ENCODE measurements at regions not wholly inside any gene's neighbourhood (a gene's known extent, or its start where the extent isn't known, plus 50 kb on each side); places are given as distances from the start of the nearest gene placed in this dataset.
A peak's percentile ranks its signal among the peaks of the same experiment; 100 is the strongest.
"Not testable (repeated sequence)": the region's sequence is repeated elsewhere in the genome, so short reads cannot be mapped to it uniquely, and the experiment has no call there.

- Mint-ChIP-seq H3K27ac (ENCODE audit: low read depth) (no peak overlapping the region), H3K36me3 (ENCODE audit: insufficient read depth) (no peaks in the 10 kb centered on the region), H3K9me3 (peaks cover 5% of the 10 kb centered on the region), H3K4me3 (no peak overlapping the region), H3K27me3 (peaks cover 22% of the 10 kb centered on the region), H3K4me1 (no peaks in the 10 kb centered on the region)
- DNase-seq (ENCODE audit: low spot score in 2 of 2) (no peak), ATAC-seq (replicated peaks; ENCODE audit: extremely low read depth, poor library complexity, severe bottlenecking) (no peak)
Observed at GRCh38 chr10:124156524-124157260, 63.3 kb upstream of the CHST15 start.

GRCh38 chr10:124155781-124156435 lies 62.5 kb upstream of the CHST15 start:
- DNase-seq (ENCODE audit: low spot score in 2 of 2), result no peak
- H3K27ac Mint-ChIP-seq (ENCODE audit: low read depth), result no peak overlapping the region

GRCh38 chr10:124153023-124153826 lies 59.8 kb upstream of the CHST15 start:
- H3K9me3 Mint-ChIP-seq, result peaks cover 5% of the 10 kb centered on the region
- H3K27me3 Mint-ChIP-seq, result no peaks in the 10 kb centered on the region
- no peaks in the 10 kb centered on the region for H3K36me3 Mint-ChIP-seq (ENCODE audit: insufficient read depth)
- H3K27ac Mint-ChIP-seq (ENCODE audit: low read depth), result no peak overlapping the region
- no peak for DNase-seq (ENCODE audit: low spot score in 2 of 2)
- H3K4me1 Mint-ChIP-seq, result no peaks in the 10 kb centered on the region
- H3K4me3 Mint-ChIP-seq, result no peak overlapping the region
- peak; percentile 28 for ATAC-seq (replicated peaks; ENCODE audit: extremely low read depth, poor library complexity, severe bottlenecking)

More at GRCh38 chr10:124155781-124156435, 62.5 kb upstream of the CHST15 start:
- H3K4me1 Mint-ChIP-seq, result no peaks in the 10 kb centered on the region
- no peak overlapping the region for H3K4me3 Mint-ChIP-seq
- H3K27me3 Mint-ChIP-seq, result peaks cover 14% of the 10 kb centered on the region
- no peak for ATAC-seq (replicated peaks; ENCODE audit: extremely low read depth, poor library complexity, severe bottlenecking)
- no peaks in the 10 kb centered on the region for H3K36me3 Mint-ChIP-seq (ENCODE audit: insufficient read depth)
- peaks cover 5% of the 10 kb centered on the region for H3K9me3 Mint-ChIP-seq

- H3K4me3 Mint-ChIP-seq, result no peak overlapping the region
Observed at GRCh38 chr10:124152139-124153022, 59.0 kb upstream of the CHST15 start.

GRCh38 chr10:124151466-124152095 lies 58.2 kb upstream of the CHST15 start:
- Mint-ChIP-seq H3K4me3 (no peak overlapping the region), H3K27ac (ENCODE audit: low read depth) (no peak overlapping the region)

More at GRCh38 chr10:124152139-124153022, 59.0 kb upstream of the CHST15 start:
- no peak for DNase-seq (ENCODE audit: low spot score in 2 of 2)
- Mint-ChIP-seq H3K9me3 (peaks cover 5% of the 10 kb centered on the region), H3K27me3 (no peaks in the 10 kb centered on the region), H3K27ac (ENCODE audit: low read depth) (no peak overlapping the region), H3K4me1 (no peaks in the 10 kb centered on the region), H3K36me3 (ENCODE audit: insufficient read depth) (no peaks in the 10 kb centered on the region)
- no peak for ATAC-seq (replicated peaks; ENCODE audit: extremely low read depth, poor library complexity, severe bottlenecking)

GRCh38 chr10:124150807-124151417 lies 57.5 kb upstream of the CHST15 start:
- Mint-ChIP-seq H3K9me3 (peaks cover 5% of the 10 kb centered on the region), H3K4me1 (no peaks in the 10 kb centered on the region), H3K36me3 (ENCODE audit: insufficient read depth) (no peaks in the 10 kb centered on the region), H3K4me3 (no peak overlapping the region), H3K27me3 (no peaks in the 10 kb centered on the region), H3K27ac (ENCODE audit: low read depth) (no peak overlapping the region)
- DNase-seq (ENCODE audit: low spot score in 2 of 2), result no peak
- ATAC-seq (replicated peaks; ENCODE audit: extremely low read depth, poor library complexity, severe bottlenecking), result no peak

More at GRCh38 chr10:124151466-124152095, 58.2 kb upstream of the CHST15 start:
- Mint-ChIP-seq H3K9me3 (peaks cover 5% of the 10 kb centered on the region), H3K4me1 (no peaks in the 10 kb centered on the region), H3K27me3 (no peaks in the 10 kb centered on the region), H3K36me3 (ENCODE audit: insufficient read depth) (no peaks in the 10 kb centered on the region)
- DNase-seq (ENCODE audit: low spot score in 2 of 2) (no peak), ATAC-seq (replicated peaks; ENCODE audit: extremely low read depth, poor library complexity, severe bottlenecking) (no peak)

GRCh38 chr10:124150189-124150806 lies 56.9 kb upstream of the CHST15 start:
- no peak overlapping the region for H3K27ac Mint-ChIP-seq (ENCODE audit: low read depth)
- no peaks in the 10 kb centered on the region for H3K36me3 Mint-ChIP-seq (ENCODE audit: insufficient read depth)
- ATAC-seq (replicated peaks; ENCODE audit: extremely low read depth, poor library complexity, severe bottlenecking) (no peak), DNase-seq (ENCODE audit: low spot score in 2 of 2) (no peak)
- peaks cover under 1% of the 10 kb centered on the region for H3K9me3 Mint-ChIP-seq
- H3K4me1 Mint-ChIP-seq, result no peaks in the 10 kb centered on the region
- H3K27me3 Mint-ChIP-seq, result no peaks in the 10 kb centered on the region
- H3K4me3 Mint-ChIP-seq, result no peak overlapping the region

GRCh38 chr10:124149189-124150042 lies 56.0 kb upstream of the CHST15 start:
- H3K9me3 Mint-ChIP-seq, result no peaks in the 10 kb centered on the region
- no peaks in the 10 kb centered on the region for H3K4me1 Mint-ChIP-seq
- H3K27me3 Mint-ChIP-seq, result no peaks in the 10 kb centered on the region
- ATAC-seq (replicated peaks; ENCODE audit: extremely low read depth, poor library complexity, severe bottlenecking), result no peak
- H3K4me3 Mint-ChIP-seq, result no peak overlapping the region
- H3K27ac Mint-ChIP-seq (ENCODE audit: low read depth), result no peak overlapping the region
- DNase-seq (ENCODE audit: low spot score in 2 of 2), result no peak
- no peaks in the 10 kb centered on the region for H3K36me3 Mint-ChIP-seq (ENCODE audit: insufficient read depth)

- H3K9me3 Mint-ChIP-seq; DNase-seq (ENCODE audit: low spot score in 2 of 2); ATAC-seq (replicated peaks; ENCODE audit: extremely low read depth, poor library complexity, severe bottlenecking); H3K4me1 Mint-ChIP-seq; H3K27ac Mint-ChIP-seq (ENCODE audit: low read depth); H3K27me3 Mint-ChIP-seq; H3K36me3 Mint-ChIP-seq (ENCODE audit: insufficient read depth); H3K4me3 Mint-ChIP-seq: not testable (repeated sequence)
Observed at GRCh38 chr10:124148509-124149188, 55.3 kb upstream of the CHST15 start.

- no peaks in the 10 kb centered on the region for H3K27me3 Mint-ChIP-seq
- H3K9me3 Mint-ChIP-seq, result no peaks in the 10 kb centered on the region
- no peaks in the 10 kb centered on the region for H3K36me3 Mint-ChIP-seq (ENCODE audit: insufficient read depth)
- H3K4me3 Mint-ChIP-seq, result no peak overlapping the region
- DNase-seq (ENCODE audit: low spot score in 2 of 2), result no peak
- no peak for ATAC-seq (replicated peaks; ENCODE audit: extremely low read depth, poor library complexity, severe bottlenecking)
- no peaks in the 10 kb centered on the region for H3K4me1 Mint-ChIP-seq
- H3K27ac Mint-ChIP-seq (ENCODE audit: low read depth), result no peak overlapping the region
Observed at GRCh38 chr10:124146483-124146882, 53.1 kb upstream of the CHST15 start.
